GM19397 (cell line): ENCODE measurements at regions not wholly inside any gene's neighbourhood (a gene's known extent, or its start where the extent isn't known, plus 50 kb on each side); places are given as distances from the start of the nearest gene placed in this dataset.
"Not testable (repeated sequence)": the region's sequence is repeated elsewhere in the genome, so short reads cannot be mapped to it uniquely, and the experiment has no call there.

Experiments used
- ATAC-seq: cut with Tn5 transposase; IDR thresholded peaks from one replicate; pipeline ENCODE4 v1.9.1; 2021; ENCODE audit warnings: mild to moderate bottlenecking, moderate library complexity; ENCODE audit not compliant: unreplicated experiment

DNA sequence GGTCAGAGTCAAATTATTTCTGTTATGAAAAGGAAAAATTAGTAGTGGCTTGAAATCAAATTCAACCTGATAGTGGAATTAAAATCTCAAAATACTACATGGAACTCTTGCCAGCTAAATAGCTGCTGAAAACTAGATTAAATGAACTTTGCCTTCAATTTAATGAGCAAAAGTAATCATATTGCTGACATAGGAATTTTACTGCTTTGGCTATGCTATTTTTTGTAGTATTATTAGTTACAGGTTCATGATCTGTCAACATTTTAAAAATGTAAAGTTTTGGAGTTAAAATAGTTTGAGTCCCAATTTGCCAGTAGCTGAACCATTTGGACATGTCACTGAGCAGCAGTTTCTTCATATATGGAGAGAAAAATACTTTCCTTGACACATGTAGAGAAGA is 81.4 kb downstream of the RERGL start:
- ATAC-seq = no peak

DNA sequence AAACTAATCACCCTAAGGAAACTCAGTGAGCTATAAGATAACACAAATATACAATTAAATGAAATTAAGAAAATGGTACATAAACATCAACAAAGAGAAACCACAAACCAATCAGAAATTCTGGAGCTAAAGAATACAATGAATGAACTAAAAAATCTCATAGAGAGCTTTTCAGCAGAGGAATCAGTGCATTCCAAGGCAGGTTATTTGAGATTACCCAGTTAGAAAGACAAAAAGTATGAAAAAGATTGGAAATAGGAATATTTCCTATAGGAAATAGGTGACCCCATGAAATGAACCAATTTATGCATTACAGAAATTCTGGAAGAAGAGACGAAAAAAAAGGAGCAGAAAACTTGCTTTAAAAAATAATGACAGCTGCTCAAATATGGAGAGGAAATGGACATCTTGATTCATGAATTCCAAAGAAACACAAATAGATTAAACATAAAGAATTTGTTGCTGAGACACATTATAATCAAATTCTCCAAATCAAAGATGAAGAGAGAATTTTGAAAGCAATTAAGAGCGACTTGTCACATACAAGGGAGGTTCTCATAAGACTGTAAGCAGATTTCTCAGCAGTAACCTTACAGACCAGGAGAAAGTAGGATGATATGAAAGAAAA is 90.7 kb downstream of the RERGL start:
- no peak for ATAC-seq

DNA sequence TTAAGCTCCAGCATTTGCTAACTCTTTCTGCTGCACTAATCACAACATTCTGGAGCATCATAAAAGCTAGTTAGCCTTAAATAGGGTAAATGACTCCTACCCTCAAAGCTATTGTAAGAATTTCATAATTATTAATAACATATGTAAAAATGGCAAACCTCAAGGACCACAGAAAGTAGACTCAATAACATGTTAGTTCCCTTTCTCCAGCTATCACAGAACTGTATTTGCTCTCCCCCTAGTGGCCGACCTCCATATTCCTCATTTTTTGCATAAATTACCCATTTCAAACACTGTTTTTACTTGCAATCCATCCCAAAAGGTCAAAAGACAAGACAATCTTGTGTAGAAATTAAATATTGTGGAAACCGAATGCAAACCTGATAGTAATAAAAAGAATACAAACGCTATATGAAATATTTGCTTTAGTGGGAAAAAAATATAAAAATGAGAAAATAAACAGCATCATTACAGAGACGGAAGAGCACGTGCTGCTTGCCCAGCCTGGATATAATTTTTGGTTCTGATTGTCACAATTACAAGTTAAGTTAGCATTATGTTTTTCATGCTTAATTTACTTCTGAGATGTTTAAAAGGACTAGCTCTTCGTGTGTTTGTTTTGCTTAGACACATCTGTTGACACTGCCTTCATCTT is 97.9 kb downstream of the RERGL start:
- peak; percentile 79 for ATAC-seq

DNA sequence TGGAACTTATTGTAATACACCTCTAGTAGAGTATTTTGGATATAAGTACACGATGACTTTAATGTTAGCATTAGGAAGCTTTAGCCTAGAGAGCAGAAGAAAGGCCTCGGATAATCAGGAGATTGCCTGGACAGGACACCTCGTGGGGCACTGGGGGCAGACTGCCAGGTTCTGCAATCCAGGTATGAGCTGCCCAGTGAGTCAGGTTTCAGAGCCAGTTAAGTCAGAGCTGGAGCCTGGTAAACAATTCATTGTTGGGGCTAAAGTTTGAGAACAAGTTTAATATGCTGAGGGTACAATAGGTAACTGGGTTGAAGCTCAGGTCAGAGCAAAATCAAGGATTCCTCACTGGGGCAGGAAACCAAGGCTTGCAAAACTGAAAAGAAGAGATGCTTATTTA is 107.4 kb downstream of the RERGL start:
- no peak for ATAC-seq

- ATAC-seq = no peak
These were observed 113.8 kb downstream of the RERGL start for GRCh38 chr12:17976202-17976601.

DNA sequence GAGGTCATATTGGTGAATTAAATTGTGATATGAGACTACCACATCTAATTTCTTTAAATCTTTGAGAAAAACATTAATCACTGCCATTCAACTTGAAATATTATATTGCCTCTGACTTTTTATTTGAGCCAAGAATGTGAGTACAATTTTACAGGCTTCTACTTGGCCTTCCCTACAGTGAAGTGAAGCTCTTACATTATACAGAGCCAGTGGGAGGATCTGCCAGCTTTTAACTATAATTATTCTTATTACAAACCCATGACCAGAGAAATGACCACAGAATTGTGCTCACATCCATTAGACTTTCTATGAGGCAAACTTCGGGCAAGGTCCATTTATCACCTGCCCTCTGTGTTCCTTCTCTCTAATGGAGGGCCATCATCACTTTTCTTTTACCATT is 114.2 kb downstream of the RERGL start:
- no peak for ATAC-seq

DNA sequence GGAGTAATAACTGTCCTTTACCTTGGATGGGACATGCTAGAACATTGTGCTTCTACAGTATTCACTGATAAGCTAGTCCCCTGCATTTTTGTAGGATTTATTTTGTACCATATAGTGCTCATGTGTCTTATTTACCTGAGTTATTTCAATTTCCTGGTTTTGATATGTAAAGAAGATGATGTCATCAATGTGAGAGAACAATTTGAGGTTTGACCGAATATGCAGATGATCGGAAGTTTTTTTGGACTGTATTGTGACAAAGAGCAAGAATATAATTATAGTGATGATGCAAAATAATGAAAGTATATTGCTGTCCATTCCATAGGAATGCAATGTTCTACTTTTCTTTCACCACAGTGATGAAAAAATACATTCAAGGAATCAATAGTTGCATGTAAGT is 114.8 kb downstream of the RERGL start:
- ATAC-seq = no peak

DNA sequence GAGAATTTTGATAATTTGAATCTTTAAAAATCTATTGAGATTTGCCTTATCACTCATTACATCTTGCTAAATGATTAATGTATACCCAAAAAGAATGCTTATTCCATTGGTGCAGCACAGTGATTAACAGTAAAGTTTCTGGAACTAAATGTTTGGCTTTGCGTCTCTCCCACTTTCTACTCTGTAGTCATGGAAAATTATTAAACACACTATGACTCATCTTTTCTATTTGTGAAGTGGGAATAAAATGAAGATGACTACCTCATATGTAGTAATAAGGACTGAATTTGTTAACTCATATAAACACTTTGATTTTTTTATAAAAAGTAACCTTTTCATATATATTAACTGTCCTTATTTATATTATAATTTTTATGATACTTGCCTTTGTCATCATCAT is 118.1 kb downstream of the RERGL start:
- ATAC-seq = no peak

DNA sequence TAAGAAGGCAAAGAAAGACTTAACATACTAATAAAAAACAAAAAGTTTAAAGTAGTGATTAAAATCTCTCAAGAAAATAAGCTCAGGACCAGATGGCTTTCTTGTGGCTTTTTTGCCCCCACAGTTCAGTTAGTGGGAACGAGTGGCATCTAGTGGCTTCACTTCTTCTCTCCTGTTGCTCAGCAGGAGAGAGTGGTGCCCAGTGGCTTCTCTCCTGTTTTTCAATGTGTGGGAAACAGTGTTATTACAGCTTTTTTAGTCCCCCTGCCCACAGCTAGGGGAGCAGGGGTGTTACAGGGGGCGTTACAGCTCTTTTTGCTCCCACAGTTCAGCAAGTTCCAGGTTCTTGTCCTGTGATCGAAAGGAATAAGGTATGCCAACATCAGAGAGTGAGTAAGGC is 135.2 kb downstream of the RERGL start:
- ATAC-seq = no peak

DNA sequence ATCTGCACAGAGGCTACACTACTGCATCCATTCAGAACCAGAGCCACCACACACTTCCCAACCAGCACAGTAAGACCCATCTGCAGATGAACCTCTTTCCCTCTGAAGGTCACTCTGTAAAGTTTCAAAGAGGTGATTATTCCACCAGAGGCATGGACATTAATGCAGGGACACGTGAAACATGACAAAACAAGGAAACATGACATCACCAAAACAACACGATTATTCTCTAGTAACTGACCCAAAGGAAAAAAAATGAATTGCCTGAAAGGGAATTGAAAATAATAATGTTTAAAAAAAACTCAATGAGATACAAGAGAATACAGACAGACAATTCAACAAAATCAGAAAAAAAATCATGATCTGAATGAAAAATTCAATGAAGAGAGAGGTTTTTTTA is 139.1 kb downstream of the RERGL start:
- ATAC-seq = no peak

GRCh38 chr12:17949558-17950141 is 140.3 kb downstream of the RERGL start:
- ATAC-seq = no peak

- no peak for ATAC-seq
These were observed 161.2 kb downstream of the RERGL start for GRCh38 chr12:17928708-17929366.

DNA sequence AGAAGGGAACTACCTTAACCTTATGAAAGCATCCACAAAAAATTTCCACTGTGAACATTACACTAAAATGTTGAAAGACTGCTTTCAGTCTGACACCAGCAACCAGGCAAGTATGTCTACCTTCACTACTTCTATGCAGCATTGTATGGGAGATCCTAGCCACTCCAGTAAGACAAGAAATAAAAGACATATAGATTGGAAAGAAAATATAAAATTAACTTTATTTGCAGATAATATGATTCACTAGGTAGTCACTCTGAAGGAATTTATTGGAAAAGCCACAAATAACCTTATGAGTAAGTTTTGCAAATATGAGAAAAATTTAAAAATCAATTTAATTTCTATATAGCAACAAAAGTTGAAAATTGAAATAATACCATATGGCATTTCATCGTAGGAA is 172.0 kb downstream of the RERGL start:
- no peak for ATAC-seq

- no peak for ATAC-seq
These were observed 205.4 kb downstream of the RERGL start for GRCh38 chr12:17884581-17884980.

DNA sequence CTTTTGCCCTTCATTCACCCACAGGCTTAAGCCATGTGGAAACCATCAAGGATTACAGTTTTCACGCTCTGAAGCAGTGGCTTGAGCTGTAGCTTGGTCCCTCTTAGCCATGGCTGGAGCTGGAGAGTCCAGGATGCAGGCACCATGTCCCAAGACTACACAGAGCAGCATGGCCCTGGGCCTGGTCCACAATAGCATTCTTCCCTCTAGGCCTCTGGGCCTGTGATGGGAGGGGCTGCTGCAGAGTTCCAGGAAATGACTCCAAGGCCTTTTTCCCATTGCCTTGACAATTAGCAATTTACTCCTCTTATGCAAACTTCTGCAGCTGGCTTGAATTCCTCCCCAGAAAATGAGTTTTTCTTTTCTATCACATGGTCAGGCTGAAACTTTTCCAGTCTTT is 211.3 kb downstream of the RERGL start:
- ATAC-seq = no peak

DNA sequence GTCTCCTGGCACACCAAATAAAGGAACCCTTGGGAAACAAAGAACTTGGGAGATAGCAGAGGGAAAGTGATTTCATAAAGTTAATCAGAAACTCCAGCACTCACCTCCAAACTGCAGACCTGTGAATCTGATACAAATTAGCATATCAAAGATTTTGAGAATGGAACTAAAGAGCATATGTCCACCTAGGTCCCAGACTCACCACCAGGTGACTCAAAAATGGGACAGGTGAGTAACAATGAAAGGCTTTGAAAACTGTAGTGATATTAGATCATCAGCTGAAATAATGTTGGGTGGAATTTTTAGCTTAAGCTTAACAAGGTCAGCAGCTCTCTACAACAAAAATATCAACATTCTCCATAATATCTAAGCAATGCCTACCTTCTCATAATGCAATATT is 214.8 kb downstream of the RERGL start:
- no peak for ATAC-seq

GRCh38 chr12:17866802-17867201 is 223.2 kb downstream of the RERGL start:
- ATAC-seq = no peak

GRCh38 chr12:17855548-17855947 is 234.4 kb downstream of the RERGL start:
- not testable (repeated sequence) for ATAC-seq

GRCh38 chr12:17853054-17853453 is 236.9 kb downstream of the RERGL start:
- ATAC-seq = no peak

DNA sequence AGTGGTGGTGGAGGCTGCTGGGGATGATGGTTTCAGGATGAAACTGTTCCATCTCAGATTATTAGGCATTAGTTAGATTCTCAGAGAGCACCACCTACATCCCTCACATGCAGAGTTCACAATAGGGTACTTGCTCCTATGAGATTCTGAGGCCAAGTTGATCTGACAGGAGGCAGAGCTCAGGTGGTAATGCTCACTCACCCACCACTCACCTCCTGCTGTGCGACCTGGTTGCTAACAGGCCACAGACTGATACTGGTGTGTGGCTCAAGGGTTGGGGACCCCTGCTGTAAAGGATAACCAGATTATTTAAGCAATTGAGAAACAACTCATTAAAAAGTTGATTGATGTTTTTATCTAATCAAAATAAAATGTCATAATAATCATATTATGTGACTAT is 248.5 kb downstream of the RERGL start:
- ATAC-seq = no peak

GRCh38 chr12:17829813-17830212 is 260.2 kb downstream of the RERGL start:
- ATAC-seq = no peak

DNA sequence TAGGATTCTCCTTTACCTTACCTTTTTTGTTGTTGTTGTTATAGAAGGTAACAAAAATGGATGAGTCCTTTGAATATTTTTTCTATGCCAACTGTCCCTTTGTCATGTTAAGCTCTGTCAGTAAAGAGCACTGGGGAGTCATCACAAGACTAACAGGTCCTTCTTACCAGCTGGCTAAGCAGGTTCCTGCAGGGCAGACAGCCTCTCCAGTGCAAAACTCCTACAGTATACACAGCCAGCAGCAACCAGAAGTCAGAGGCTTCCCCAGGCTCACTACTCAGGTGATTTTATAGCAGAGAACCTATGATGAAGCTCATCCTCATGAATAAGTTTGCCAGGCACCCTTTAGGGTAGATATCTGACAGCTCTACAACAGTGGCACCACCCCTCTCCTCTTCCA is 271.1 kb downstream of the RERGL start:
- no peak for ATAC-seq
